HG02973 (cell line): ENCODE measurements at regions not wholly inside any gene's neighbourhood (a gene's known extent, or its start where the extent isn't known, plus 50 kb on each side); places are given as distances from the start of the nearest gene placed in this dataset.
A peak's percentile ranks its signal among the peaks of the same experiment; 100 is the strongest.
"Not testable (repeated sequence)": the region's sequence is repeated elsewhere in the genome, so short reads cannot be mapped to it uniquely, and the experiment has no call there.

Source experiments
- ATAC-seq: cut with Tn5 transposase; IDR thresholded peaks from one replicate; pipeline ENCODE4 v1.9.1; 2021; ENCODE audit warnings: moderate library complexity; ENCODE audit not compliant: unreplicated experiment

GRCh38 chr15:32536507-32537172, 56.6 kb upstream of the GOLGA8N start:
- peak; percentile 89 for ATAC-seq

GRCh38 chr15:32536057-32536493, 57.2 kb upstream of the GOLGA8N start:
- ATAC-seq, result peak; percentile 24

GRCh38 chr15:32535150-32535898, 57.9 kb upstream of the GOLGA8N start:
- peak; percentile 34 for ATAC-seq

GRCh38 chr15:32522900-32523299, 67.5 kb upstream of the GOLGA8O start:
- not testable (repeated sequence) for ATAC-seq

GRCh38 chr15:32522421-32522820, 67.0 kb upstream of the GOLGA8O start:
- not testable (repeated sequence) for ATAC-seq

- not testable (repeated sequence) for ATAC-seq
Observed at GRCh38 chr15:32518976-32519375, 63.5 kb upstream of the GOLGA8O start.

- not testable (repeated sequence) for ATAC-seq
Observed at GRCh38 chr15:32518013-32518412, 62.6 kb upstream of the GOLGA8O start.

GRCh38 chr15:32516954-32517353, 61.5 kb upstream of the GOLGA8O start:
- not testable (repeated sequence) for ATAC-seq

- ATAC-seq, result not testable (repeated sequence)
Observed at GRCh38 chr15:32513378-32513777, 57.9 kb upstream of the GOLGA8O start.

GRCh38 chr15:32510027-32510426, 54.6 kb upstream of the GOLGA8O start:
- ATAC-seq, result not testable (repeated sequence)

GRCh38 chr15:32508081-32508480, 52.6 kb upstream of the GOLGA8O start:
- not testable (repeated sequence) for ATAC-seq

GRCh38 chr15:32506787-32507186, 51.4 kb upstream of the GOLGA8O start:
- ATAC-seq, result not testable (repeated sequence)

- not testable (repeated sequence) for ATAC-seq
Observed at GRCh38 chr15:32505633-32506032, 50.2 kb upstream of the GOLGA8O start.
